Parathyroid adenoma (tissue), 2 donors: ENCODE measurements at regions not wholly inside any gene's neighbourhood (a gene's known extent, or its start where the extent isn't known, plus 50 kb on each side); places are given as distances from the start of the nearest gene placed in this dataset.

ENCODE experiments used
- H2AFZ ChIP-seq: fragments of 300-600 bp; sonication (generic); one replicate; pipeline ENCODE4 v1.7.0; 2017; ENCODE audit warnings: antibody characterized with exemption, mild to moderate bottlenecking
- H3K27ac ChIP-seq: fragments of 300-600 bp; sonication (generic); one replicate; pipeline ENCODE4 v1.7.0; 2017
- H3K27me3 ChIP-seq: fragments of 300-600 bp; sonication (generic); one replicate; pipeline ENCODE4 v1.7.0; 2017; ENCODE audit warnings: low read length; ENCODE audit not compliant: control insufficient read depth, insufficient read depth
- H3K36me3 ChIP-seq: fragments of 300-600 bp; sonication (generic); one replicate; pipeline ENCODE4 v1.7.0; 2017; ENCODE audit warnings: low read length; ENCODE audit not compliant: control insufficient read depth, insufficient read depth
- H3K4me1 ChIP-seq: fragments of 300-600 bp; sonication (generic); one replicate; pipeline ENCODE4 v1.7.0; 2017; ENCODE audit warnings: control low read depth
- H3K4me2 ChIP-seq: fragments of 300-600 bp; sonication (generic); one replicate; pipeline ENCODE4 v1.7.0; 2017; ENCODE audit warnings: low read length
- H3K4me3 ChIP-seq: fragments of 300-600 bp; sonication (generic); one replicate; pipeline ENCODE4 v1.7.0; 2017; ENCODE audit warnings: low read depth, low read length
- H3K79me2 ChIP-seq: fragments of 300-600 bp; sonication (generic); one replicate; pipeline ENCODE4 v1.7.0; 2017; ENCODE audit warnings: control low read depth
- H3K9ac ChIP-seq: fragments of 300-600 bp; sonication (generic); one replicate; pipeline ENCODE4 v1.7.0; 2017; ENCODE audit warnings: mild to moderate bottlenecking
- H3K9me3 ChIP-seq: fragments of 300-600 bp; sonication (generic); one replicate; pipeline ENCODE4 v1.7.0; 2017; ENCODE audit warnings: low read length; ENCODE audit not compliant: control insufficient read depth
- CTCF ChIP-seq: fragments of 300-600 bp; sonication (generic); IDR thresholded peaks from one replicate; pipeline ENCODE4 v1.7.0; 2017; ENCODE audit warnings: antibody characterized with exemption, mild to moderate bottlenecking
- donor health status: primary hyperparathyroidism.

GRCh38 chr17:13420418-13420826 is 181.3 kb downstream of the HS3ST3A1 start:
- no peak overlapping the region for H3K4me3 ChIP-seq
- no peak overlapping the region for H2AFZ ChIP-seq
- no peak overlapping the region for H3K27ac ChIP-seq
- peaks cover 16% of the 10 kb centered on the region for H3K4me1 ChIP-seq
- H3K4me2 ChIP-seq = no peak overlapping the region
- no peaks in the 10 kb centered on the region for H3K9me3 ChIP-seq
- no peak overlapping the region for H3K9ac ChIP-seq
- no peaks in the 10 kb centered on the region for H3K27me3 ChIP-seq
- H3K79me2 ChIP-seq = no peaks in the 10 kb centered on the region
- no peak for TF ChIP-seq CTCF
- H3K36me3 ChIP-seq = no peaks in the 10 kb centered on the region

GRCh38 chr17:13419676-13420075 is 182.1 kb downstream of the HS3ST3A1 start:
- Histone ChIP-seq H3K4me3 (no peak overlapping the region), H3K79me2 (no peaks in the 10 kb centered on the region), H3K4me2 (no peak overlapping the region), H3K27me3 (no peaks in the 10 kb centered on the region), H3K4me1 (peaks cover 16% of the 10 kb centered on the region), H3K27ac (no peak overlapping the region), H3K9me3 (no peaks in the 10 kb centered on the region), H3K9ac (no peak overlapping the region), H3K36me3 (no peaks in the 10 kb centered on the region), H2AFZ (no peak overlapping the region)
- TF ChIP-seq CTCF = no peak

- H3K36me3 ChIP-seq = no peaks in the 10 kb centered on the region
- no peaks in the 10 kb centered on the region for H3K27me3 ChIP-seq
- H3K79me2 ChIP-seq = no peaks in the 10 kb centered on the region
- H3K27ac ChIP-seq = no peak overlapping the region
- no peak overlapping the region for H2AFZ ChIP-seq
- TF ChIP-seq CTCF = no peak
- peaks cover 16% of the 10 kb centered on the region for H3K4me1 ChIP-seq
- H3K9me3 ChIP-seq = no peaks in the 10 kb centered on the region
- no peak overlapping the region for H3K4me3 ChIP-seq
- no peak overlapping the region for H3K9ac ChIP-seq
- no peak overlapping the region for H3K4me2 ChIP-seq
Measured at GRCh38 chr17:13418891-13419290, 182.8 kb downstream of the HS3ST3A1 start.

- Histone ChIP-seq H3K4me3 (no peak overlapping the region), H3K9ac (no peak overlapping the region), H3K36me3 (no peaks in the 10 kb centered on the region), H3K79me2 (no peaks in the 10 kb centered on the region), H3K27me3 (no peaks in the 10 kb centered on the region), H3K4me1 (peaks cover 16% of the 10 kb centered on the region), H3K27ac (no peak overlapping the region), H3K4me2 (no peak overlapping the region), H2AFZ (no peak overlapping the region), H3K9me3 (no peaks in the 10 kb centered on the region)
- no peak for TF ChIP-seq CTCF
Measured at GRCh38 chr17:13417381-13417950, 184.3 kb downstream of the HS3ST3A1 start.

- H2AFZ ChIP-seq = no peak overlapping the region
- H3K27ac ChIP-seq = peak overlapping the region; percentile 57
- no peak overlapping the region for H3K4me3 ChIP-seq
- no peaks in the 10 kb centered on the region for H3K9me3 ChIP-seq
- H3K4me1 ChIP-seq = peaks cover 16% of the 10 kb centered on the region
- H3K27me3 ChIP-seq = no peaks in the 10 kb centered on the region
- no peak overlapping the region for H3K9ac ChIP-seq
- no peaks in the 10 kb centered on the region for H3K36me3 ChIP-seq
- no peaks in the 10 kb centered on the region for H3K79me2 ChIP-seq
- H3K4me2 ChIP-seq = peak overlapping the region; percentile 29
- no peak for TF ChIP-seq CTCF
Measured at GRCh38 chr17:13416748-13417363, 184.9 kb downstream of the HS3ST3A1 start.
